SH-SY5Y (cell line): ENCODE measurements at regions not wholly inside any gene's neighbourhood (a gene's known extent, or its start where the extent isn't known, plus 50 kb on each side); places are given as distances from the start of the nearest gene placed in this dataset.

ENCODE experiments used
- GATA2 ChIP-seq: IDR thresholded peaks from 2 replicates; pipeline ENCODE4 v1.6.1; 2011; ENCODE audit warnings: mild to moderate bottlenecking, low read depth, low read length
- GATA3 ChIP-seq: IDR thresholded peaks from 2 replicates; pipeline ENCODE4 v1.6.1; 2011; ENCODE audit warnings: low read depth, mild to moderate bottlenecking, low read length, moderate library complexity

- TF ChIP-seq GATA2: no peak
- no peak for TF ChIP-seq GATA3
These were observed 866.8 kb downstream of the FAM181B start for GRCh38 chr11:81866896-81867295.
